OCI-LY7 (cell line): ENCODE measurements at regions not wholly inside any gene's neighbourhood (a gene's known extent, or its start where the extent isn't known, plus 50 kb on each side); places are given as distances from the start of the nearest gene placed in this dataset.

Source experiments
- BruUV-seq: library from RNA; stranded (reverse); fragments of 400-500 nt; replicated peaks from 2 replicates; lab custom pipeline; 2021; lab: Mats Ljungman, UMichigan
- CTCF ChIA-PET: fragments of 300-600 bp; sonication (Branson Sonifier 250); formaldehyde crosslinking; loops from one replicate; lab custom pipeline; 2022; ENCODE audit warnings: antibody characterized with exemption; ENCODE audit not compliant: unreplicated experiment; lab: Charles Lee
- POLR2A ChIA-PET: fragments of 300-600 bp; sonication (Branson Sonifier 250); formaldehyde crosslinking; loops from one replicate; lab custom pipeline; 2022; ENCODE audit warnings: antibody characterized with exemption; lab: Charles Lee
- DNase-seq: peaks from one replicate; pipeline ENCODE4 v3.0.0-alpha.2; 2015; ENCODE audit warnings: low spot score
- H2AFZ ChIP-seq: fragments of 200-600 bp; sonication (generic), shearing (Covaris generic); 2 replicates; pipeline ENCODE4 v1.6.1; 2014; ENCODE audit warnings: mild to moderate bottlenecking, antibody characterized with exemption, low read length, moderate library complexity
- H3K27ac ChIP-seq: fragments of 200-600 bp; sonication (generic); 2 replicates; pipeline ENCODE4 v1.5.1; 2014; ENCODE audit warnings: mixed run types, low read depth, mild to moderate bottlenecking, moderate library complexity, low read length, inconsistent platforms; ENCODE audit not compliant: poor library complexity, severe bottlenecking
- H3K36me3 ChIP-seq: fragments of 200-600 bp; sonication (generic); 2 replicates; pipeline ENCODE4 v1.6.1; 2014; ENCODE audit warnings: mild to moderate bottlenecking, antibody characterized with exemption, low read length, moderate library complexity, mixed read lengths; ENCODE audit not compliant: insufficient read depth
- H3K4me1 ChIP-seq: fragments of 200-600 bp; sonication (generic); 2 replicates; pipeline ENCODE4 v1.5.1; 2014; ENCODE audit warnings: mild to moderate bottlenecking, low read length; ENCODE audit not compliant: insufficient read depth, poor library complexity, severe bottlenecking
- H3K4me2 ChIP-seq: fragments of 200-600 bp; sonication (generic); 2 replicates; pipeline ENCODE4 v1.6.1; 2014; ENCODE audit warnings: mild to moderate bottlenecking, low read length
- H3K4me3 ChIP-seq: fragments of 200-600 bp; sonication (generic); 2 replicates; pipeline ENCODE4 v1.5.1; 2014; ENCODE audit warnings: mild to moderate bottlenecking, low read depth, low read length; ENCODE audit not compliant: poor library complexity, severe bottlenecking
- H3K79me2 ChIP-seq: fragments of 200-600 bp; sonication (generic); 2 replicates; pipeline ENCODE4 v1.6.1; 2016; ENCODE audit warnings: low read depth, mild to moderate bottlenecking, low read length, moderate library complexity, mixed read lengths; ENCODE audit not compliant: insufficient read depth
- H3K9me2 ChIP-seq: fragments of 200-600 bp; sonication (generic); 2 replicates; pipeline ENCODE4 v1.6.1; 2016; ENCODE audit warnings: mild to moderate bottlenecking, low read length, mixed read lengths; ENCODE audit not compliant: insufficient read depth
- H3K9me3 ChIP-seq: fragments of 200-600 bp; sonication (generic); 2 replicates; pipeline ENCODE4 v1.6.1; 2014; ENCODE audit warnings: mild to moderate bottlenecking, mixed run types, low read length, mixed read lengths
- H4K20me1 ChIP-seq: fragments of 200-600 bp; sonication (generic); 2 replicates; pipeline ENCODE4 v1.6.1; 2014; ENCODE audit warnings: mild to moderate bottlenecking, antibody characterized with exemption, low read length, moderate library complexity, mixed read lengths; ENCODE audit not compliant: insufficient read depth
- EZH2phosphoT487 ChIP-seq: fragments of 200-600 bp; sonication (generic); IDR thresholded peaks from 2 replicates; pipeline ENCODE4 v1.6.1; 2018; ENCODE audit warnings: low read depth, borderline replicate concordance, mild to moderate bottlenecking, mixed run types, antibody characterized with exemption, low read length, moderate library complexity, mixed read lengths
- intact Hi-C: fragments of 100-400 bp; cut with micrococcal nuclease; formaldehyde crosslinking; loops from one replicate; pipeline ENCODE4 v1.10.0; 2022; ENCODE audit not compliant: unreplicated experiment
- TF ChIP-seq, protein P1 (sequence below): fragments of 200-600 bp; sonication (generic); conservative IDR thresholded peaks from 2 replicates; pipeline ENCODE4 v1.5.1; 2014; ENCODE audit warnings: mild to moderate bottlenecking, antibody characterized with exemption, low read length, moderate library complexity, mixed read lengths

DNA sequence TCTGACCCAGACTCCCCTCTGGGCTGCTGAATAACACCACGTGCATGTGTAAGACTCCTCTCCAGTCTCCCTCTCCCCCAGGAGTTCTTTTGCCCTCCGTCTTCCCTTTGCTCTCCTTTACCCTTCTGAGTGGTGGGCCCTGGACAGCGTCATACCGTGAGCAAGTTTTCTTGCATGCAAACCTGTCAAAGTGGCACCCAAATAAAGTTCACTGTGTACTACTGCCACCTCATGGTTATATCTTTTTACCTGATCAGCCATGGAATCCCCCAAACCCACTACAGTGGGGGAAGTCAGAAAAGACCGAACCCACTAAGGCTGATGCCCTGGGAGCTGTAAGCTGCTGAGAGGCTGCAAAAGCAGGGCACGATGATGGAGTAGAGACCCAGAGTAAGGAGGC is 131.1 kb upstream of the VRK1 start:
- no peaks in the 10 kb centered on the region for H4K20me1 ChIP-seq
- H3K79me2 ChIP-seq, result no peaks in the 10 kb centered on the region
- no peaks in the 10 kb centered on the region for H3K9me3 ChIP-seq
- ChIA-PET POLR2A (interaction anchor here (0.7 kb wide), 1 partner anchor 59 kb away, joined by 3 read pairs; no protein-coding TSS in a partner anchor), CTCF (no interaction called here)
- TF ChIP-seq, protein P1, sequence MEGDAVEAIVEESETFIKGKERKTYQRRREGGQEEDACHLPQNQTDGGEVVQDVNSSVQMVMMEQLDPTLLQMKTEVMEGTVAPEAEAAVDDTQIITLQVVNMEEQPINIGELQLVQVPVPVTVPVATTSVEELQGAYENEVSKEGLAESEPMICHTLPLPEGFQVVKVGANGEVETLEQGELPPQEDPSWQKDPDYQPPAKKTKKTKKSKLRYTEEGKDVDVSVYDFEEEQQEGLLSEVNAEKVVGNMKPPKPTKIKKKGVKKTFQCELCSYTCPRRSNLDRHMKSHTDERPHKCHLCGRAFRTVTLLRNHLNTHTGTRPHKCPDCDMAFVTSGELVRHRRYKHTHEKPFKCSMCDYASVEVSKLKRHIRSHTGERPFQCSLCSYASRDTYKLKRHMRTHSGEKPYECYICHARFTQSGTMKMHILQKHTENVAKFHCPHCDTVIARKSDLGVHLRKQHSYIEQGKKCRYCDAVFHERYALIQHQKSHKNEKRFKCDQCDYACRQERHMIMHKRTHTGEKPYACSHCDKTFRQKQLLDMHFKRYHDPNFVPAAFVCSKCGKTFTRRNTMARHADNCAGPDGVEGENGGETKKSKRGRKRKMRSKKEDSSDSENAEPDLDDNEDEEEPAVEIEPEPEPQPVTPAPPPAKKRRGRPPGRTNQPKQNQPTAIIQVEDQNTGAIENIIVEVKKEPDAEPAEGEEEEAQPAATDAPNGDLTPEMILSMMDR, result peak; percentile 50
- TF ChIP-seq EZH2phosphoT487, result no peak
- intact Hi-C loops, result no loop called here
- H3K9me2 ChIP-seq, result no peaks in the 10 kb centered on the region
- H3K36me3 ChIP-seq, result no peaks in the 10 kb centered on the region
- H3K4me1 ChIP-seq, result no peaks in the 10 kb centered on the region
- no peak overlapping the region for H3K4me3 ChIP-seq
- BruUV-seq, result no TSS peak
- H2AFZ ChIP-seq, result no peak overlapping the region
- no peak overlapping the region for H3K27ac ChIP-seq
- peak; percentile 9 for DNase-seq
- no peak overlapping the region for H3K4me2 ChIP-seq

- no peaks in the 10 kb centered on the region for H3K9me3 ChIP-seq
- intact Hi-C loops, result no loop called here
- no peaks in the 10 kb centered on the region for H3K4me1 ChIP-seq
- H3K9me2 ChIP-seq, result no peaks in the 10 kb centered on the region
- no peak overlapping the region for H2AFZ ChIP-seq
- H3K4me3 ChIP-seq, result no peak overlapping the region
- H4K20me1 ChIP-seq, result no peaks in the 10 kb centered on the region
- TF ChIP-seq EZH2phosphoT487, result no peak
- TF ChIP-seq, protein P1, result no peak
- H3K4me2 ChIP-seq, result no peak overlapping the region
- BruUV-seq, result no TSS peak
- no peak for DNase-seq
- H3K27ac ChIP-seq, result no peak overlapping the region
- ChIA-PET CTCF (interaction anchor here (0.6 kb wide), 1 partner anchor 40 kb away, joined by 3 read pairs; no protein-coding TSS in a partner anchor), POLR2A (no interaction called here)
- no peaks in the 10 kb centered on the region for H3K36me3 ChIP-seq
- no peaks in the 10 kb centered on the region for H3K79me2 ChIP-seq
Observed at GRCh38 chr14:96670391-96670790, 126.8 kb upstream of the VRK1 start.

DNA sequence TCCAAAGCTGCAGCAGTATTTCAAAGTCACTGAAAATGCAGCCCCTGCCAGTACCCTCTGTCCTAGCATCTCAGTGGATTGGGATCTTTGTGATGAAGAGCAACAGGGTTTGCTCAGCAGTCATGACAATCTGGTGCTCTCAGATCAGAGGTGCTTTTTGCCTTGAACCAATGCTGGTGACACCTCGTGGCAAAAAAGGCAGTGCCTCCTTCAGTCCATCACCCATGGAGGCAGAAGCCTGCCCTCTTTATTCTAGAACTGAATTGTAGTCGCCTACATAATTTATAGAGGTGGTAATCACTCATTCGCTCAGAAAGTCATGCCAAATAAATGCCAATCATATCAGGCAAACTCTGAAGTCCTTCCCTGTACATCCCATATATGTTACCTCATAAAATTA is 126.0 kb upstream of the VRK1 start:
- Histone ChIP-seq H3K4me3 (no peak overlapping the region), H4K20me1 (no peaks in the 10 kb centered on the region), H3K27ac (no peak overlapping the region), H3K4me1 (no peaks in the 10 kb centered on the region), H2AFZ (no peak overlapping the region), H3K9me2 (no peaks in the 10 kb centered on the region), H3K4me2 (no peak overlapping the region), H3K36me3 (no peaks in the 10 kb centered on the region), H3K79me2 (no peaks in the 10 kb centered on the region), H3K9me3 (no peaks in the 10 kb centered on the region)
- DNase-seq, result no peak
- BruUV-seq, result no TSS peak
- ChIA-PET POLR2A (no interaction called here), CTCF (no interaction called here)
- intact Hi-C loops, result no loop called here
- TF ChIP-seq EZH2phosphoT487, result no peak
- TF ChIP-seq, protein P1, result no peak
